B cell (primary cell): ENCODE measurements at regions not wholly inside any gene's neighbourhood (a gene's known extent, or its start where the extent isn't known, plus 50 kb on each side); places are given as distances from the start of the nearest gene placed in this dataset.

Experiments used
- CTCF ChIP-seq: fragments of 200-600 bp; IDR thresholded peaks from one replicate; pipeline ENCODE4 v1.8.0; 2022; ENCODE audit warnings: antibody characterized with exemption, mild to moderate bottlenecking
- EZH2 ChIP-seq: IDR thresholded peaks from 2 replicates; pipeline ENCODE4 v1.6.1; 2012; ENCODE audit warnings: borderline replicate concordance, low read depth, mild to moderate bottlenecking, moderate library complexity, low read length; ENCODE audit not compliant: insufficient read depth, poor library complexity, severe bottlenecking

DNA sequence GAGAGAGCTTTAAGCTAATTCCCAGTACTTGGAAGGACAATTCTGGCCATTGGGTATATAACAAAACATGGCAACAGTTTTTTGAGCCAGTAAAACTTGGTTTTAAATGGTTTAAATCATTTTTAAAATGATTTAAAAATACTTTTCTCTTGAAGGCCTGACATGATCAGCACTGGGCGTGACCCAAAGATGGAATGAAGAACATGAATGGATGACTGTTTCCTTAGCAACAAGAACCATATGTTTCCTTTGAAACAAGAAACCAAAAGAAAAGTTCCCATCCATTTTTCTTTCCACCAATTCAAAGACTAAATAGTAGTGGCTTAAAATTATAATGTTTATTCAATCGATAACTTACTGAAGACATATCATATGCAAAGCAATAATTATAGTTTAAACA, 348.3 kb upstream of the FIGN start:
- TF ChIP-seq CTCF: no peak
- no peak for TF ChIP-seq EZH2
